NCI-H1417 treated with DMSO at 0.1 percent for 48 hours (cell line): ENCODE measurements at regions not wholly inside any gene's neighbourhood (a gene's known extent, or its start where the extent isn't known, plus 50 kb on each side); places are given as distances from the start of the nearest gene placed in this dataset.
"Not testable (repeated sequence)": the region's sequence is repeated elsewhere in the genome, so short reads cannot be mapped to it uniquely, and the experiment has no call there.

ENCODE experiments used
- DNase-seq: peaks from one replicate; lab custom pipeline; 2025; lab: John Stamatoyannopoulos, UW

DNA sequence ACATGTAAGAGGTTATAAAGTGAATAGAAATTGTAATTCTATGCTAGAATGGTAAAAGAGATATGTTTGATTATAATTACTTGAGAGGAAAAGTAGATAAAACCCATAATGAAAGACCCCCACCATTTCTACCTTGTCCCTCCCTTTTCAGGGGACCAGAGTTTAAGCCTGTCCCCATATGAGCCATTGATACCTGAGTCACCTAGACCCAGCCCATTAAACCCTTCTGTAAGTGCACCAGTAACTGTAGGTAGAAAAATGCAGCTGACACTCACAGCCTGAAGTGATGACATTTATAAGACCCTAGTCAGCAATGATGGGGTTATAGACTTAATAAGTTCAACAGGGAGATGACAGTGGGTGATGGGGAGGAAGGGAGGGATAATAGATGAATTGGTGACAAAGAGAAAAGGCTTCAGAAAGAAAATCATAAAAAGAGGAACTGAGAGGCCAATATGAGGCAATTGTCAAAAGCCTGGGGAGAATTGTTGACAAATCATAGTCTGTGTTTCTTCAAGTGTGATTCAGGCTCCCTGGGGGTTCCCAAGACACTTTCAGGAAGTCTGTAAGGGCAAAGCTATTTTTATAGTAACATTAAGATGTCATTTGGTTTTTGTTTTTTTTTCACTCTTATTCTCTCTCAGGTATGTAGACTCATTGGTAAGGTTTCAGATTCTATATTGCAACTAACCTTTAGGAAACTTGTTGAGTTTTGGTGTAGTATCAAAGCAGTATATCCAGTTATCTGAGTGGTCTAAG, 544.2 kb downstream of the SATB2 start:
- no peak for DNase-seq

DNA sequence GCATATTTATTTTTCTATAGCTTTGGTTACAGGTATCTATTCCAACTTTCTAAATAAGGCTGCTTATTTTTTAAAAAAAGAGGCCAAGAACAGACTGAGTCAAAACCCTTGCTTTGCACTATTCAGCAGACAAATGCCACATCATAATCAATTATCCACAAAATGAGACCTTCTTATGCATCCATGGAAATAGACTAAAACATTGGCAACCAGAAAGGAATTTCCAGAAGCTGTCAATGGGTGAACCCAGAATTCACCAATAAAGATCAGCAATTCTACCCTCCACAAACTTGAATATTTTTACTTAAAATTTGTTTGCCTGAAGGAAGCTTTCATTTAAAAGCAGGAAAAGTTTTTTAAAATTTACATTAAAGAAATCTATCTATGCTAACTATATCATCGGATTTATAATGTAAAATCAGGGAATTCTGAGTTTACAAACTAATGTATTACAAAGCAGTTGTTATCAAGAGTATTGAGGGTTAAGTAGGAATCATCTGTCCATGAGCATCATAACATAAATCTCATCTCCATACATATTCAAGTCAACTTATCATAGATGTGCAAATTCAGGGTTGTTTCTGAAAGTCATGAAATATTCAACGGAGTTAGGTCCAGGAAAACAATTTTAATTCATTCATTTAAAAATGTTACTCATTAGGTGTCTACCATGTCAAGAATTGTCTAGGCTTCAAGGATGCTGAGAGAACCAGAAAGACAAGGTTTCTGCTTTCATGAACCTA, 548.0 kb downstream of the SATB2 start:
- no peak for DNase-seq

DNA sequence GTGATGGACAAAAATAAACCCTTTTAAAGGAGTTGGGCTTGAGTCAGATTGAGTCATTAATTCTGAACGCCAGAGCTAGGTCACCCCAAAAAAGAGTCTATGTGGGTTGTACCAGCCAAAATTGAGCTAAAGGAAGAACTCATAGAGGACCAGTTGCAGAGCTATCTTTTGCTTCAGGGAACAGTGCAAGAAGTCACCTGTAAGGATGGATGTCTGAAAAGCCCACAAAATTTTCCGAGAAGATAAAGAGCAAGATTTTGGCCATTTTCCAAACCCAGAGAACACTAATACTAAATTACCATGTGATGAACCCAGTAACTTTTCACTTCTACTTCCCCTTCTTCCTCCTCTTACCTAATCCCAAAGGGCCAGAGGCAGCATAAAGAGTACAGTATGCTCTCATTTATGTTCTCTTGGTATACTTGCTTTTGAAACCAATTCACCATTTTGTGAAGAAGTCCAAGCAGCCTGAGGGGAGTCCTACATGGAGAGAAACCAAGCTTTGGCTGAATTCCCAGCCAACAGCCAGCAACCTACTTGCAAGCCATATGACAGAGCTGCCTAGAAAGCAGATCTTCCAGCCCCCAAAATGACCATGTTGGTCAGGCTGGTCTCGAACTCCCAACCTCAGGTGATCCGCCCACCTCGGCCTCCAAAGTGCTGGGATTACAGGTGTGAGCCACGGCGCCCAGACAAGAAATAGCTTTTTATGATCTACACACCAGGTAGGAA, 551.7 kb downstream of the SATB2 start:
- no peak for DNase-seq

DNA sequence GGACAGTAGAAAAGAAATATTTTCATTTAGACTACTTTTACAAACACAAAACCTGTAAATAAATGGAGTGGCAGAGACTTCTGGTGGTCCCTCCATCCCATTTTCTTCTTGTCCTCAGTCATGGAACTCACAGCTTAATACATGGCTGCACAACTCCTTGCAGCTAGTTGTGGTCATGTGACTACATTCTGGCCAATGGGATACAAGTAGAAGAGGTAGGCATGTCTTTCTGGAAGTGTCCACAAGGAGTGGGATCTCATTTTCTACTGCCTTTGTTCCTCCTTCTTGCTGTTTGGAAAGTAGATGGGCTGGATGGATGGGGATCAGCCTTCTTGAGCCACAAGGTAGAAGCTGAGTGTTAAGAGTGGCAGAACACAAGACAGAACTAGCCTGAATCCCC, 555.8 kb downstream of the SATB2 start:
- no peak for DNase-seq

DNA sequence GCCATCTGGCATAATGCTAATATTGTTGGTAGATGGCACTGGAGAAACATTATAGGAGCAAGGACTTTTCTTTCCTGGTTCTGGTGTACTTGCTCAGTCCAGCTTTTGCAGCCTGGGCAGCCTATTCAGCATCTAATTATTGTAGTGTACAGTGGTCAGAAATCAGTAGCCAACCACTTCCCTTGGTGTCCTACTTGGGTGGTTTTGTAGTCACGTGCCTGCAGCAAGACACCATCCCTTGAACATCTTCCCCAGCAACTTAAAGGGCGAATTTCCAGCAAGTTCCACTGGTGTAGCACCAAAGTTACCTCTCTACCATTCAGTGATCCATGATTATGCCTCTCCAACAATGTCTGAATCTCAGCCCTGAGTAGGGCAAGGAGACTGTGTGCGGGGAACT, 557.6 kb downstream of the SATB2 start:
- no peak for DNase-seq

DNA sequence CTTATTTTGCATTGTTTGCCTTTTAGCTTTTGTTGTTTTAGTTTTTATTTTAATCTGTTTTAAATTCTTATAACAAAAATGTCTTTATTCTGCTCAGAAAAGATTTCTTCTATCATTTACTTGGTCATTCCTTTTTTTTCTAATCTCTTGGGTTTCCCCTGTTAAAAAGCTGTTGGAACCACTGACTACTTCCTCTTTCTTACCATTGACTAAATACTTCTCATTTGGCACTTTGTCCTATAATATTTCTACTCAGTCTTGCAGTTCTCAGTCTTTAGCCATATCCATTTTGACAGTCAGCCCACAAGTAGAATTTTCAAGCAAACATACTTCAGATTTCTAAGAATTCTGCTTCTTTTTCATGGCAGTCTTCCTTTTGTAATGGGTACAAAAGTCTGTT, 567.2 kb downstream of the SATB2 start:
- no peak for DNase-seq

DNA sequence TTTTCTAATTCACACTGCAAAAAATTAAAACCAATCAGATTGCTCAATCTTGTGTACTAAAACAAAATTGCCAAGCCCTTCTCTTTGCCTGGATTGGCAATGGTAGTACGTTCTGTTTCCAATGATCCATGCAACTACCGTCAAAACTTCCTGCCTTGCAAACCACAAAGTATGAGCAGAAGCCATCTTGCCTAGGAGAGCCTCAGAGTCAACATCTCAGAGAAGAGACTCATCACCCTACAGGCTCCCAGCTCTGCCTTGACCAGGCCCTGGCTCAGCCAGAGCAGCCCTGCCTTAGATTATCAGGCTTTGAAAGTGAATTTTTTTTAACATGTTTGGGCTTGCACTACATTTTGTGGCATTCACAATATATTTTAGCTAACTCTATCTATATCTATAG, 574.1 kb downstream of the SATB2 start:
- no peak for DNase-seq

DNA sequence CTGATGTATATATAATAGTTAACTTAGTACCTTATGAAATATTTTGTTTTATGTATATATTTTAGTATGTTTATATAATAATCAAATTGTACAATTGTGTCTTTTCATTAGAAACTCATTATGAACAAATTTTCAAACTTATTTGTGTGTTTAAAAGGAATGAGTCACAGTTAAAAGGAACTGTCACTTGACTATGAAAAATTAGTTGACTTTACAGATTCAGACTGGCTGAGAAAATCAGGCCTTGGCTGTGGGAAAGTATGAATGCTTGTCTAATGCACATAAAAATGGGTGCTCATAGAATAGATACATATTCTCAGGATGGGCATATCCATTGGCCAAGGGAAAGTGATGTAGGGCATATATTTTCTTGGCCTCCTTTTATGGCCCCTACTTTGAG, 576.8 kb downstream of the SATB2 start:
- DNase-seq = no peak

DNA sequence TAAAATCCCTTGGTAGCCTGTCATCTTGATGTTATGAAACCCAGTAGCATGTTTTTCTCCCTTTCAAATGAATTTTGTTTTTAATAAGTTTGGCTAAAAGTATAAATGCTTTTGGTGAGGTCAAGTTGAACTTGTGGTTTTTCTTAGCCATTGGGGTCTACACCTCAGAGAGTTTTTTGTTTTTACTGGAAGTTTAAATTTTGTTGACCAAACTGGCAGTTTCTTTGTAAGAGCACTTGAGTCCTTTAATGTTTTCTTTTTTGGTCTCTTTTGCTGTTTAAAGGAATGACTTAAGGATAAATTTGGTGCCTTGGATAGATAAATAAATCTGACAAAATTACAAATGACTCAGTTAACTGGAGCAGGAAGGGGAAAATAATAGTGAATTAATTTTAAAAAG, 577.3 kb downstream of the SATB2 start:
- DNase-seq = no peak

DNA sequence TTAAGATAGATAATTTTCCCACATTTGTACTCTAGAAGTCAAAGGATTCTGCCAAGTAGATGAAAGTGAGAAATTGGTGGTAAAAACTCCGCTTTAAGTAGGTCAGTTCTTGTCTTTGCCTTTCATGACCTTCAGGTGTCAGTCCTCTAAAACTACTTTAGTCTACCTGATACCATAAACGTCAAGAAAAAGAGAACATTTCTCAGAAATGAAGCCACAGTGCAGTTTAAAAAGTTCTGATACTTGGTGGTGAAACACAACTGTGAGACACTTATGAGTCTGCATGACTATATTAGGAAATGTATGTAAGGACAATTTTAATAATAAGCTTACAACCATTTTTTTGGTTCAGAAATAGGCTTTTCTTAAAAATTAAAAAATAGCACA, 583.3 kb downstream of the SATB2 start:
- DNase-seq = no peak

DNA sequence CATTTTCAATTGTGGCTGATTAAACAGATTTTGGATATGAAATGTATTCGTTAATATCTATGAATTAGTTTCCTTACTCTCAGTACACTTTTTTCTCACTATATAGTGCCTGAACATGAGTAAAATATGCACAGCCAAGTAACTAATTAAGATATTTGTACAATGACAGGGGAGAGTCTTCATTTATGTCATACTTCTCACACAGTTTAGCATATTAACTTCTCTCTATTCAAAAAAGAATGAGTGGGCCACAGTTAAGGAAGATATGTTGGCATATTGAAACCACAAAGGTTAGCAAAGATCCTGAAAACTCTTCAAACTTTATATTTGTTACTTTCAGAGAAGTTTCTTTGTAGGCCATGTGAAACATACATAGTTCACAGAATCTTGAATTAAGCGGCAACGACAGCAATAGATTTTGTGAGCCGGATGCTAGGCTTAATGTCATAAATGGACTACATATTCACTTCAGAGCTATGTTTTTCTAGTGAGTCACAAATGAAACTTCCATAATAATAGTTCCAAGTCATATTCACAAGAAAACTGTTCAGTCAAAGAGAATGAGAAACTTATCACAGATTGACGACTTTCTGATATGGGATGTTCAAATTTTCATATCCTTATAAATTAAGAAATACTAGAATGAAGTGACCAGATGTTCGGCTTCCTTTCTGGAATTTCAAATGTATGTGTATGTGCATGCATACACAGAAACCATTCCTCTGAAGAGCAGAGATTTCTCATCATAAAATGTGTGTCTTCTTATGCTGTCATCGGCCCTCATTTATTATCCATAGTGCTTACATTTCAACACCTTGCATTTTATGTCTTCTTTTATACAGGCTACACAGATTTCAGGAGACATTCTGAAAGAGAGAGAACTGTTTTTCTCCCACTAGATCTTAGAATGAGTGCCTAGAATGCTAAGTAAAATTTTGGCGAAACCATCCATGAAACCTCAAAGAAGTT, 584.0 kb downstream of the SATB2 start:
- no peak for DNase-seq

DNA sequence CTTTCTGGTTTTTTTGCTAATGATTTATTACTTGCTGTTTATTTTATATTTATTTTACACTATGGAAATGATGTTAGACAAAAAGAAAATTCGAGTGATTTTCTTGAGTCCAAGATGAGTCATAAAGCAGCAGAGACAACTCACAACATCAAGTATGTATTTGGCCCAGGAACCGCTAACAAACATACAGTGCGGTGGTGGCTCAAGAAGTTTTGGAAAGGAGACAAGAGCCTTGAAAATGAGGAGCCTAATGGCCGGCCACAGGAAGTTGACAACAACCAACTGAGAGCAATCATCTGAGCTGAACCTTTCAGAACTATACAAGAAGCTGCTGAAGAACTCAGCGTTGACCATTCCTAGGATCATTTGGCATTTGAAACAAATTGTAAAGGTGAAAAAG, 594.1 kb downstream of the SATB2 start:
- no peak for DNase-seq

DNA sequence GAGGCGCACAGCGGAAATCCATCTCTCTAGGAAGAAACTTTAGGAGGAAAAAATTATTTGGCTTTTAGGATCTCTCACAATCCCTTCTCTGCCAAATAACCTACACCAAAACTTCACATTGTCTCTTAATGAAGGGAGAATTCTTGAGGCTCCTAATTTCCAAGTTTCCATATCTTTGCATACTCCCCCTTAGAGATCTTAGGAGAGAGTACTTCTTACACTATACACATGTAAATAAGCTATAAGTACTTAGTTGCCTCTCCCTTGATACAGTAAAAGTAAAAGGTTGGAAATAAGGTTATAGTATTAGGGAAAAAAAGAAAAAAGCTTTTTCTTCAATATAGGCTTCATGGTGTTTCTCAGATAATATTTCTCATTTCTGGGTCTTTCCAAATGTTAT, 596.7 kb downstream of the SATB2 start:
- DNase-seq = no peak

DNA sequence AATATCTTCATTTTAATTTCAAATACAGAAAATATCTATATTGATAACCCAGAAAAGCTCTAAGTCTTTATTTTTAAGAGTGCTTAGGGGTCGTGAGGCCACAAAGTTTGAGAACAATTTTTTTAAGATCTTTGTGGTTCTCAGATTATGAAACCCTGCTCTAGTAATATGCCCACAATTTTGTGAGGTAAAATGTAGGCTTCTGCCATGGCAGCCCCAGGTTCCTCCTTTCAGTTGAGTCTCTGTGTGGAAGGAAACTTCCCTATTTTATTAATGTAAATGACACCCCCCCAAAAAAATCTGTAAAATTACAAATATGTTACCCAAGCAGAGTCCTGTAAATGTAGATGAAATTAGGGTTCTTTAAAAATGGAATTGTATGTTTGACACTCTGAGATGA, 600.5 kb downstream of the SATB2 start:
- DNase-seq = no peak

DNA sequence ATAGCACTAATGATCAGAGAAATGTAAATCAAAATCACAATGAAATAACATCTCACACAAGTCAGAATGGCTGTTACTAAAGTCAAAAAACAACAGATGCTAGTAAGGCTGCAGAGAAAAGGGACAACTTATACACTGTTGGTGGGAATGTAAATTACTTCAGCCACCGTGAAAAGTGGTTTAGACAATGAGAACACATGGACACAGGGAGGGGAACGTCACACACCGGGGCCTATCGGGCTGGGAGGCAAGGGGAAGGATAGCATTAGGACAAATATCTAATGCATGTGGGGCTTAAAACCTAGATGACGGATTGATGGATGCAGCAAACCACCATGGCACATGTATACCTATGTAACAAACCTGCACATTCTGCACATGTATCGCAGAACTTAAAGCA, 602.0 kb downstream of the SATB2 start:
- not testable (repeated sequence) for DNase-seq

DNA sequence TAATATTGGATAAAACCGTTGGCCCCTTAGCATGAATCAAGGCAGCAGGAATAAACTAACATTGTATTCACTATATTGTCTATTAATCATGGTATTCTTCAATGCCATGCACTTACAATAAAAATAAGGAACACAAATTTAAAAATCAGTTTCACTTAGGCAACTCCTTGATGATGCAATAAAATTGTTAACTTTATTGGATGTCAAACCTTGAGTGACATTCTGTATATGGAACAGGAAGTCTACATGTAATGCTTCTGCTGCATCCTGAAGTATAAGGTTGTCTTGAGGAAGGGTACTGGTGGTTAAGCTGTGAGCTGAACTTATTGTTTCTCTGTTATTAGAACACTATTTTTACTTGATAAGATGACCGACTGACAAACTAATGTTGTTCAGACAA, 605.5 kb downstream of the SATB2 start:
- DNase-seq = no peak

DNA sequence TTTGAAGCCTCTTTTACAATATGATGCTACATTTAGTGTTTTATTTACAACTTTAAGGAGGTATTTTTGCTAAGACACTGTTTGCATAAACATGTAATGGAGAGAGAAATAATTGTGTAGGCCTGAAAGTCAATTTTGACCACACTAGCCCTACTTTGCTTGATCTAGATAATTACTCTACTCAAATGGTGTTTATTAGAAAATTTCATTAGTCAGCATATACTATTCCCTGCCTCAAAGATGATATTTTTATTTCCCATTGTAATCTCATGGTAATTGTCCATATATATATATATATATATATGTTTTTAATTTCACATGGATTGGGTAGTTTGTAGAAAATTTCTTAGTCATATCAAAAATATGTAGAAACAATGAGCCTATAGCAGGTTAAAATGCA, 632.2 kb downstream of the SATB2 start:
- no peak for DNase-seq

DNA sequence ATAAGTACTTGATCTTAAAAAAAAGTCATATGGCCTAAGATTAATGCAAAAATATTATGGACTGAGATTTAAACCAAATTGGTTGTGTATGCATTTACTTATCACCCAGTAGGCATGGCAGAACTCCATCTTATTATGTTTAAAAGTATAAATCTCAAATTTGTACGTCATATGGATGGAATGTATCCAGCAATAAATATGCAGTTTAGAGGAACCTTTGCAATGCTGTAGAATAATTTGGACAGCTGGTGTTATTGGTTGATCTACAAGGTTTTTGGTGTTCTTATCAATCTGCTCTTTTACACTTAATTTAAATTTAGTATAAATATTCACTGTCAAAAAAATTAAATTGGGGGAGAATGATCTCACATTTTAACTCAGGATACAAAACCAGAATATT, 640.2 kb downstream of the SATB2 start:
- DNase-seq = no peak

DNA sequence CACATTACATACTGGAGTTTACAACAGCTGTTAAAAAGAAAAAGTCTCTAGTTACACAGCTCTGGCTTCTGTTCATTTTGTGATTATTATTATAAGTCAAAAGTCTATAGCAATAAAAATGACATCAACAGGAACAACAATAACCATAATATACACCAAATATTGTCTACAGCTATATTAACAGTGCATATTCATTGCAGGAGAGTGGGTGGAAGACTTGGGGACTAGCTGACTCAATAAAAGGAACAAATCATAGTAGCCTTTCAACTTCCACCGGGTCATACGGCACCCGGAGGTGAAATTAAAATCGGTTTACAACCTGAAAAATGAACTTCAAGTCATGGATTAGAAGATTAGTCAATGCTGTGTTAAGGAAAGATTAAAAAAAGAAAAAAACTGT, 642.1 kb downstream of the SATB2 start:
- DNase-seq = no peak

DNA sequence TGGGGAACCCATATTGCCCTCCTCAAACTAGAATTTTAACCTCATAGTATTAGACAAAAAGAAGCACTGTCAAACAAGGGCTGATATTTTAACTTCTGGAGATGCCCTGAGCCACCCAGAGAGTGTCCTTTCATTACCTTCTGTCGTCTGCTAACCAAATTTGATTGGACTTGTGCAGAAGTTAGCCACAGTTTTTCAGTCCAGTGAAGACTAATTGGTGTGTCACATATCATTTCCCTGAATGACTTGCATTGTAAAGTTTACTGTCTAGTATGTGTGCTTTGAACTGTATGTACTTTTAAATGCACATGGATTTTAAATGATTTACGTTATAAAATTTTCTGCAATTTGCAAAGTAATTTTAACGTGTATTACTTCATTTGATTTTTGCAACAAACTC, 646.5 kb downstream of the SATB2 start:
- no peak for DNase-seq

DNA sequence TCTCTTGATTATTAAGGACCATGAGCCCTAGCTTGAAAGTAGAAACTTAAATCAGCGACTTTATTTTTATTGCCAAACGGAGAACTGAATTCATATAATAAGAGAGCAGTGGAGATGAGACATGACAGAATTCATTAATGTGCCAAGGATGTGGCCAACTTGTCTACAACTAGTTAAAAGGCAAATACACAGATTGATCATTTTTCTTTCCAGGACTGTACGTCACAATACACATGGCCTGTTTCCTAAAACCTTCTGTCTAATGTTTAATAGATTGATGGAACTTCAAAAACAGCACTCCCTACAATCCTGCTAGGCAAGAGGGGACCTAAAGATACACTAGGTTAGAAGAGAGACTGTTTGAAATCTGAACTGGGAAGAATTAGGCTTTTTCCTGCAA, 647.8 kb downstream of the SATB2 start:
- no peak for DNase-seq

DNA sequence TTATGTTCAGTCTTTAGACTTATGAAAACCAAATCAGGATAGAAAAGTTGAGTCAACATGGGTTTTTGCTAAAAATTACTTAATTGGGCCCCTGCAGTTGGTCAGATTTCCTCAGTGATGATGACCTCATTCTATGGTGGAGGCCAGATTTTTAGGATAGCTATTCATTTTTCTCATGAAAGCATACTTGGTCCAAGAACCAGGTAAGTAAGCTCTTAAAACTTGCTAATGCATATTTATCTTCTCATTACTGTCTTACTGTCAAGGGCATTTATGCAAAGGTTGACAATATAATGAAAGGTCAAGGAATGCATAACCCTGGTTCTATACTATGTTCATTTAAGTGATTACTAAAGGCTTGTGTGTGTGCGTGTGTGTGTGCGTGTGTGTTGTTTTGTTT, 650.6 kb downstream of the SATB2 start:
- DNase-seq = no peak
